Stimulated activated memory B cell treated with anti-CD40 and anti-IgM and Interleukin-4, amounts not matched to agents 10 μg/mL and 1 μg/mL and 100 μg/mL, for 72 hours (primary cell): ENCODE measurements at regions not wholly inside any gene's neighbourhood (a gene's known extent, or its start where the extent isn't known, plus 50 kb on each side); places are given as distances from the start of the nearest gene placed in this dataset.
"Not testable (repeated sequence)": the region's sequence is repeated elsewhere in the genome, so short reads cannot be mapped to it uniquely, and the experiment has no call there.

Experiments used
- ATAC-seq: fragments of 150-1000 bp; cut with Tn5 transposase; 2 replicates; pipeline ENCODE4 v1.10.0; 2021
- H3K27ac Mint-ChIP-seq: one replicate; pipeline ENCODE4 v1.8.0; 2022; ENCODE audit warnings: mild to moderate bottlenecking, mixed read lengths
- H3K27me3 Mint-ChIP-seq: one replicate; pipeline ENCODE4 v1.8.0; 2022; ENCODE audit warnings: mixed read lengths
- H3K36me3 Mint-ChIP-seq: one replicate; pipeline ENCODE4 v1.8.0; 2022; ENCODE audit warnings: mixed read lengths
- H3K4me1 Mint-ChIP-seq: one replicate; pipeline ENCODE4 v1.8.0; 2022; ENCODE audit warnings: mixed read lengths
- H3K4me3 Mint-ChIP-seq: one replicate; pipeline ENCODE4 v1.8.0; 2022; ENCODE audit warnings: mild to moderate bottlenecking, moderate library complexity, mixed read lengths
- H3K9me3 Mint-ChIP-seq: one replicate; pipeline ENCODE4 v1.8.0; 2022; ENCODE audit warnings: mixed read lengths

- H3K27me3 Mint-ChIP-seq, result no peaks in the 10 kb centered on the region
- ATAC-seq, result no peak
- peaks cover 7% of the 10 kb centered on the region for H3K9me3 Mint-ChIP-seq
- no peaks in the 10 kb centered on the region for H3K36me3 Mint-ChIP-seq
- H3K4me3 Mint-ChIP-seq, result no peak overlapping the region
- no peaks in the 10 kb centered on the region for H3K4me1 Mint-ChIP-seq
- no peak overlapping the region for H3K27ac Mint-ChIP-seq
Measured at GRCh38 chr10:81303656-81304055, 571.3 kb upstream of the NRG3 start.

- Mint-ChIP-seq H3K27me3 (no peaks in the 10 kb centered on the region), H3K4me3 (no peak overlapping the region)
Measured at GRCh38 chr10:81306971-81307782, 567.8 kb upstream of the NRG3 start.

GRCh38 chr10:81309041-81309552 is 565.9 kb upstream of the NRG3 start:
- no peak overlapping the region for H3K4me3 Mint-ChIP-seq
- H3K27ac Mint-ChIP-seq, result no peak overlapping the region
- peaks cover 2% of the 10 kb centered on the region for H3K9me3 Mint-ChIP-seq
- H3K27me3 Mint-ChIP-seq, result no peaks in the 10 kb centered on the region
- no peak for ATAC-seq
- H3K36me3 Mint-ChIP-seq, result no peaks in the 10 kb centered on the region
- no peaks in the 10 kb centered on the region for H3K4me1 Mint-ChIP-seq

More at GRCh38 chr10:81306971-81307782, 567.8 kb upstream of the NRG3 start:
- Mint-ChIP-seq H3K36me3 (no peaks in the 10 kb centered on the region), H3K27ac (no peak overlapping the region), H3K4me1 (no peaks in the 10 kb centered on the region), H3K9me3 (peaks cover 5% of the 10 kb centered on the region)
- no peak for ATAC-seq

- ATAC-seq, result no peak
- peaks cover 2% of the 10 kb centered on the region for H3K9me3 Mint-ChIP-seq
Measured at GRCh38 chr10:81314471-81314870, 560.5 kb upstream of the NRG3 start.

GRCh38 chr10:81315026-81315425 is 560.0 kb upstream of the NRG3 start:
- Mint-ChIP-seq H3K4me1 (no peaks in the 10 kb centered on the region), H3K27ac (no peak overlapping the region), H3K36me3 (no peaks in the 10 kb centered on the region), H3K4me3 (no peak overlapping the region), H3K9me3 (peaks cover 2% of the 10 kb centered on the region), H3K27me3 (no peaks in the 10 kb centered on the region)
- no peak for ATAC-seq

More at GRCh38 chr10:81314471-81314870, 560.5 kb upstream of the NRG3 start:
- H3K27me3 Mint-ChIP-seq, result no peaks in the 10 kb centered on the region
- no peaks in the 10 kb centered on the region for H3K4me1 Mint-ChIP-seq
- no peak overlapping the region for H3K4me3 Mint-ChIP-seq
- H3K27ac Mint-ChIP-seq, result no peak overlapping the region
- H3K36me3 Mint-ChIP-seq, result no peaks in the 10 kb centered on the region

GRCh38 chr10:81348003-81348402 is 527.0 kb upstream of the NRG3 start:
- no peaks in the 10 kb centered on the region for H3K27me3 Mint-ChIP-seq
- ATAC-seq, result no peak
- H3K4me3 Mint-ChIP-seq, result no peak overlapping the region
- H3K36me3 Mint-ChIP-seq, result no peaks in the 10 kb centered on the region
- H3K27ac Mint-ChIP-seq, result no peak overlapping the region
- no peaks in the 10 kb centered on the region for H3K4me1 Mint-ChIP-seq
- H3K9me3 Mint-ChIP-seq, result peaks cover 2% of the 10 kb centered on the region

GRCh38 chr10:81367132-81367531 is 507.9 kb upstream of the NRG3 start:
- Mint-ChIP-seq H3K4me3 (no peak overlapping the region), H3K9me3 (peaks cover 5% of the 10 kb centered on the region), H3K27ac (no peak overlapping the region), H3K27me3 (no peaks in the 10 kb centered on the region), H3K36me3 (no peaks in the 10 kb centered on the region), H3K4me1 (no peaks in the 10 kb centered on the region)
- no peak for ATAC-seq

GRCh38 chr10:81386817-81387216 is 488.2 kb upstream of the NRG3 start:
- H3K4me1 Mint-ChIP-seq, result no peaks in the 10 kb centered on the region
- no peak overlapping the region for H3K4me3 Mint-ChIP-seq
- H3K36me3 Mint-ChIP-seq, result no peaks in the 10 kb centered on the region
- H3K27me3 Mint-ChIP-seq, result no peaks in the 10 kb centered on the region
- peaks cover 6% of the 10 kb centered on the region for H3K9me3 Mint-ChIP-seq
- H3K27ac Mint-ChIP-seq, result no peak overlapping the region
- ATAC-seq, result no peak

GRCh38 chr10:81403451-81403850 is 471.5 kb upstream of the NRG3 start:
- Mint-ChIP-seq H3K4me1 (no peaks in the 10 kb centered on the region), H3K4me3 (no peak overlapping the region), H3K36me3 (no peaks in the 10 kb centered on the region), H3K27me3 (no peaks in the 10 kb centered on the region), H3K9me3 (peaks cover 9% of the 10 kb centered on the region), H3K27ac (no peak overlapping the region)
- no peak for ATAC-seq

GRCh38 chr10:81405399-81405798 is 469.6 kb upstream of the NRG3 start:
- peaks cover 8% of the 10 kb centered on the region for H3K9me3 Mint-ChIP-seq
- H3K4me3 Mint-ChIP-seq, result no peak overlapping the region
- no peaks in the 10 kb centered on the region for H3K36me3 Mint-ChIP-seq
- H3K27me3 Mint-ChIP-seq, result no peaks in the 10 kb centered on the region
- no peaks in the 10 kb centered on the region for H3K4me1 Mint-ChIP-seq
- H3K27ac Mint-ChIP-seq, result no peak overlapping the region
- ATAC-seq, result no peak

GRCh38 chr10:81414038-81414437 is 461.0 kb upstream of the NRG3 start:
- Mint-ChIP-seq H3K27ac (no peak overlapping the region), H3K36me3 (no peaks in the 10 kb centered on the region), H3K4me1 (no peaks in the 10 kb centered on the region), H3K9me3 (peaks cover 7% of the 10 kb centered on the region), H3K27me3 (no peaks in the 10 kb centered on the region), H3K4me3 (no peak overlapping the region)
- no peak for ATAC-seq

- H3K36me3 Mint-ChIP-seq, result no peaks in the 10 kb centered on the region
- no peaks in the 10 kb centered on the region for H3K4me1 Mint-ChIP-seq
- H3K9me3 Mint-ChIP-seq, result peaks cover 5% of the 10 kb centered on the region
- no peak overlapping the region for H3K27ac Mint-ChIP-seq
- H3K27me3 Mint-ChIP-seq, result no peaks in the 10 kb centered on the region
- no peak overlapping the region for H3K4me3 Mint-ChIP-seq
- no peak for ATAC-seq
Measured at GRCh38 chr10:81426722-81427121, 448.3 kb upstream of the NRG3 start.

- H3K27ac Mint-ChIP-seq, result no peak overlapping the region
- peaks cover 5% of the 10 kb centered on the region for H3K9me3 Mint-ChIP-seq
- no peak overlapping the region for H3K4me3 Mint-ChIP-seq
- no peak for ATAC-seq
- no peaks in the 10 kb centered on the region for H3K27me3 Mint-ChIP-seq
- H3K36me3 Mint-ChIP-seq, result no peaks in the 10 kb centered on the region
- H3K4me1 Mint-ChIP-seq, result no peaks in the 10 kb centered on the region
Measured at GRCh38 chr10:81428456-81429134, 446.4 kb upstream of the NRG3 start.

- ATAC-seq, result no peak
- H3K36me3 Mint-ChIP-seq, result no peaks in the 10 kb centered on the region
- no peak overlapping the region for H3K4me3 Mint-ChIP-seq
- no peaks in the 10 kb centered on the region for H3K27me3 Mint-ChIP-seq
- H3K9me3 Mint-ChIP-seq, result peaks cover 10% of the 10 kb centered on the region
- H3K27ac Mint-ChIP-seq, result no peak overlapping the region
- no peaks in the 10 kb centered on the region for H3K4me1 Mint-ChIP-seq
Measured at GRCh38 chr10:81439445-81439844, 435.5 kb upstream of the NRG3 start.

- not testable (repeated sequence) for H3K27me3 Mint-ChIP-seq, ATAC-seq, H3K9me3 Mint-ChIP-seq, H3K27ac Mint-ChIP-seq, H3K36me3 Mint-ChIP-seq, H3K4me3 Mint-ChIP-seq, H3K4me1 Mint-ChIP-seq
Measured at GRCh38 chr10:81441624-81442023, 433.4 kb upstream of the NRG3 start.
